Activated CD4-positive, alpha-beta memory T cell treated with anti-CD3 and anti-CD28 coated beads, Interleukin-2, amount 10 ng/mL, durations not matched to agents 7 days and 5 days (primary cell): ENCODE measurements at regions not wholly inside any gene's neighbourhood (a gene's known extent, or its start where the extent isn't known, plus 50 kb on each side); places are given as distances from the start of the nearest gene placed in this dataset.

ENCODE experiments used
- CTCF ChIA-PET: fragments of 350-600 bp; sonication (Branson Sonifier 250); formaldehyde crosslinking; loops from one replicate; lab custom pipeline; 2021; ENCODE audit warnings: antibody characterized with exemption, inconsistent platforms; lab: Charles Lee
- POLR2A ChIA-PET: fragments of 350-600 bp; sonication (Branson Sonifier 250); formaldehyde crosslinking; loops from one replicate; lab custom pipeline; 2021; ENCODE audit warnings: antibody characterized with exemption; lab: Charles Lee
- DNase-seq: peaks from one replicate; pipeline ENCODE4 v3.0.0-alpha.2; 2020
- H3K27ac Mint-ChIP-seq: one replicate; pipeline ENCODE4 v1.8.0; 2021; ENCODE audit warnings: mild to moderate bottlenecking, mixed read lengths
- H3K27me3 Mint-ChIP-seq: one replicate; pipeline ENCODE4 v1.8.0; 2021; ENCODE audit warnings: mixed read lengths
- H3K36me3 Mint-ChIP-seq: one replicate; pipeline ENCODE4 v1.8.0; 2021; ENCODE audit warnings: low read depth, mixed read lengths
- H3K4me1 Mint-ChIP-seq: one replicate; pipeline ENCODE4 v1.8.0; 2021; ENCODE audit warnings: mixed read lengths
- H3K4me3 Mint-ChIP-seq: one replicate; pipeline ENCODE4 v1.8.0; 2021; ENCODE audit warnings: mild to moderate bottlenecking, mixed read lengths
- H3K9me3 Mint-ChIP-seq: one replicate; pipeline ENCODE4 v1.8.0; 2021; ENCODE audit warnings: mixed read lengths

DNA sequence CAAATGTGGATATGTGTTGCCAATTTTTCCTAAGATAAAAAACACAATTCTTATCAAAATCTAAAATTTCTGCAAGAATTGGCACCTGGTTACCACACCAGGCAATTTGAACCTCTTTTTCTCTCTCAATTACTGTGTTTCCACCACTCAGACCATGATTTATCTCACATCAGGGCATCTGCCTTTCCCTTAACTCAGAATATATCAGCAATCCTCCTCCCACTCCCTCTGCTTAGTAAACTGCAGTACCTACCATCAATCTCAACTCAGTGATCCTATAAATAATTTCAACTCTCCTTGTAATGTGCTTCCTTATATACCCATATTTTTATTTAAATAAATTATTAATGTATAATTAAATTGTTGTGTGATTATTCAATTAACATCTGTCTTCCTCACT is 212.3 kb upstream of the PCDH15 start:
- H3K4me1 Mint-ChIP-seq = no peaks in the 10 kb centered on the region
- no peak overlapping the region for H3K27ac Mint-ChIP-seq
- no peaks in the 10 kb centered on the region for H3K36me3 Mint-ChIP-seq
- ChIA-PET CTCF (no interaction called here), POLR2A (no interaction called here)
- H3K4me3 Mint-ChIP-seq = no peak overlapping the region
- no peaks in the 10 kb centered on the region for H3K27me3 Mint-ChIP-seq
- DNase-seq = no peak
- H3K9me3 Mint-ChIP-seq = peaks cover 4% of the 10 kb centered on the region

GRCh38 chr10:55002420-55002819 is 201.4 kb upstream of the PCDH15 start:
- ChIA-PET POLR2A (no interaction called here), CTCF (no interaction called here)
- Mint-ChIP-seq H3K4me3 (no peak overlapping the region), H3K36me3 (no peaks in the 10 kb centered on the region), H3K4me1 (no peaks in the 10 kb centered on the region), H3K9me3 (peaks cover 5% of the 10 kb centered on the region), H3K27me3 (no peaks in the 10 kb centered on the region), H3K27ac (no peak overlapping the region)
- DNase-seq = no peak

- Mint-ChIP-seq H3K36me3 (no peaks in the 10 kb centered on the region), H3K9me3 (peaks cover 6% of the 10 kb centered on the region), H3K4me3 (no peak overlapping the region), H3K27me3 (no peaks in the 10 kb centered on the region), H3K4me1 (no peaks in the 10 kb centered on the region), H3K27ac (no peak overlapping the region)
- no peak for DNase-seq
- CTCF ChIA-PET = no interaction called here
- POLR2A ChIA-PET = no interaction called here
These were observed 200.4 kb upstream of the PCDH15 start for GRCh38 chr10:55001422-55001821.

GRCh38 chr10:54993148-54993547 is 192.1 kb upstream of the PCDH15 start:
- Mint-ChIP-seq H3K4me1 (no peaks in the 10 kb centered on the region), H3K4me3 (no peak overlapping the region), H3K36me3 (no peaks in the 10 kb centered on the region), H3K27ac (no peak overlapping the region), H3K9me3 (peaks cover 9% of the 10 kb centered on the region), H3K27me3 (no peaks in the 10 kb centered on the region)
- CTCF ChIA-PET = no interaction called here
- no peak for DNase-seq
- POLR2A ChIA-PET = no interaction called here

GRCh38 chr10:54985732-54986131 is 184.7 kb upstream of the PCDH15 start:
- Mint-ChIP-seq H3K4me3 (no peak overlapping the region), H3K9me3 (peaks cover 8% of the 10 kb centered on the region), H3K27me3 (no peaks in the 10 kb centered on the region), H3K4me1 (no peaks in the 10 kb centered on the region), H3K27ac (no peak overlapping the region), H3K36me3 (no peaks in the 10 kb centered on the region)
- no peak for DNase-seq
- ChIA-PET CTCF (no interaction called here), POLR2A (no interaction called here)

DNA sequence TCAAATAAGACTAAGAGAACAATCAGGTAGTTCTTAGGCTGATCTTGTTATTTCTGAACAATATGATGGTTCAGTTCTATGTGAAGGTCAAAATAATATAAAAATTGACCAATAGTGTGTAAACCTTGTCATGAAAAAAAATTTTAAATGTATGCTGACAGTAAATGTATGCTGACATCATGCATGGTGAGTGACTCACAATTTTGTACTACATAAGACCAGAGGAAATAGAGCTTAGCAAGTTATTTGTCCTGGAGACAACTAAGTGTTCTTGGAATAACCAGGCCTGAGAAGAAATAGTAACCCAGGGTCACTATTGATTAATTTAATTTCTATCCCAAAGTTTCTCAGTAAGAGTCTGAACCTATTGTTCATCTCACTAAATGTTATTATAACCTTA is 182.2 kb upstream of the PCDH15 start:
- peaks cover 6% of the 10 kb centered on the region for H3K9me3 Mint-ChIP-seq
- no peak for DNase-seq
- POLR2A ChIA-PET = no interaction called here

DNA sequence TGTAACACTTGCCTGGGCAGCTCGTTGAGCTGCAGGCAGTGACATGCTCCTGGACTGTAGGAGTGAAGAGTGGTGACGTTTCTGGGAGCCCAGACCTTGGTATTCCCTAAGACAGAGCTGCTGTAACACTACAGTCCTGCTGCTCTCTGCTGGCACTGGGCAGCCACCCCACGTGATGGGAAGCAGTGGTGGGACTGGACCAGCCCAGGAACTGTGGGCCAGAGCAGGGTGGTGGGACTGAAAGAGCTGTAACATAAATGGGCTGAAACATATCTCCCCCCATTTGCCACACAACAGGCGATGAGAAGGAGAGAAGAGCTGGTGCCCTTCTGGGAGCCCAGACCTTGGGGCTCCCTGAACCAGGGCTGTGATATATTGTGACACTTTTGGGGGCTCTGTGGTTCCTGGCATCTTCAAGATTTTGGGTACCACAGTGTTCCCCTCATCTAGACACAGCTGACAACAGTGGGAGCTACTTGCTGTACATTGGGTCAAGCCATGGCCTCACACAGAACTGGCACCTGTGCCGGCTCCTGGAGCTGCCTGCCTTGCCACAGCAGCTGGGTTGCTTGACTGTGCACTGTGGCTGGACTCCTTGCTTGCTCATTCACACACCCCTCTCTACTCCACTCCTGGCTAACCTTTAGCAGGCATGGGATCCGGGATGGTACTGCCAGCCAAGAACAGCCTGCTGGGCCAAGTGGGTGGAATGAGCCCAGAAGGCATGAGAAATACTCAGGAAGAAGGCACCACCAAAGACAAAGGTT is 161.3 kb upstream of the PCDH15 start:
- no peak overlapping the region for H3K27ac Mint-ChIP-seq
- no peak overlapping the region for H3K4me3 Mint-ChIP-seq
- peaks cover 8% of the 10 kb centered on the region for H3K9me3 Mint-ChIP-seq
- DNase-seq = no peak
- ChIA-PET POLR2A (no interaction called here), CTCF (no interaction called here)
- H3K27me3 Mint-ChIP-seq = no peaks in the 10 kb centered on the region
- no peaks in the 10 kb centered on the region for H3K4me1 Mint-ChIP-seq
- no peaks in the 10 kb centered on the region for H3K36me3 Mint-ChIP-seq

More for the DNA sequence above, 182.2 kb upstream of the PCDH15 start:
- CTCF ChIA-PET = no interaction called here
- no peaks in the 10 kb centered on the region for H3K27me3 Mint-ChIP-seq
- no peaks in the 10 kb centered on the region for H3K36me3 Mint-ChIP-seq
- H3K4me1 Mint-ChIP-seq = no peaks in the 10 kb centered on the region
- no peak overlapping the region for H3K27ac Mint-ChIP-seq
- no peak overlapping the region for H3K4me3 Mint-ChIP-seq

DNA sequence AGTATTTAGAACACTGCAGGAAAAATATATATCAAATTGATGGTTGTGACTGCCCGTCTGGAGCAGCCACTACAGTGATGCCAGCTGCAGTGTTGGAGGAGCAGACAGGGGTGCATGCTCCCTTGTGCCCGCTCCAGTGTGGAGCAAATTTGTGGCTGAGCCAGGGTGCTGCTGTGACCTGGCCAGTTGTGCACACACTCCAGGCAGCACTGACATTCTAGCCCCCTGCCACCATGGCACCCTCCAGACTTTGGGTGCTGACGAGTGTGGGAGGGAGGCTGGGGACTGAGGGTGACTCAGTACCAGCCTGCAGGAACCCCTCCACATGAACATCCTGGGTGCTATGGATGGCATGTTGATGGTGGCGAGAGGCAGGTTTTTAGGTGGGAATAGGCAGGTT is 160.0 kb upstream of the PCDH15 start:
- no peaks in the 10 kb centered on the region for H3K27me3 Mint-ChIP-seq
- no peak overlapping the region for H3K27ac Mint-ChIP-seq
- H3K4me3 Mint-ChIP-seq = no peak overlapping the region
- CTCF ChIA-PET = no interaction called here
- H3K36me3 Mint-ChIP-seq = no peaks in the 10 kb centered on the region
- H3K9me3 Mint-ChIP-seq = peaks cover 8% of the 10 kb centered on the region
- DNase-seq = no peak
- no peaks in the 10 kb centered on the region for H3K4me1 Mint-ChIP-seq
- POLR2A ChIA-PET = no interaction called here

DNA sequence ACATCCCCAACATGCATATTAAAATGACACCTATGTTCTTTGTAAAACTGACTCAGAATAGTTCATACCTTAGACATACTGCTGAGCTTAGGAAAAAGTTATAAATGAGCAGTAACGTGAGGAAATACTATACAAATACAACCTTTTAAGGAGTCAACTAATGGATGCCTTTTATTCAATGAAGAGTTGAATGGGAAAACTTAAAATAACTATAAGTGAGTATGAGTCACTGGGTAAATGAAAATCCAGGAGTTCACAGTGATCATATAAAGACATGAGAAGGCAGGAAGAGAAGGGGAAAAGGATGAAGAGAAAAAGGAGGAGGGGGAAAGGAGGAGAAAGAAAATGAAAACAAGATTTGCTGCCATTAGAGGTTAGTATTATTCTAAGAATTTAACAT is 157.8 kb upstream of the PCDH15 start:
- ChIA-PET CTCF (no interaction called here), POLR2A (no interaction called here)
- Mint-ChIP-seq H3K4me1 (no peaks in the 10 kb centered on the region), H3K27me3 (no peaks in the 10 kb centered on the region), H3K36me3 (no peaks in the 10 kb centered on the region), H3K27ac (no peak overlapping the region), H3K4me3 (no peak overlapping the region), H3K9me3 (peaks cover 6% of the 10 kb centered on the region)
- DNase-seq = no peak

DNA sequence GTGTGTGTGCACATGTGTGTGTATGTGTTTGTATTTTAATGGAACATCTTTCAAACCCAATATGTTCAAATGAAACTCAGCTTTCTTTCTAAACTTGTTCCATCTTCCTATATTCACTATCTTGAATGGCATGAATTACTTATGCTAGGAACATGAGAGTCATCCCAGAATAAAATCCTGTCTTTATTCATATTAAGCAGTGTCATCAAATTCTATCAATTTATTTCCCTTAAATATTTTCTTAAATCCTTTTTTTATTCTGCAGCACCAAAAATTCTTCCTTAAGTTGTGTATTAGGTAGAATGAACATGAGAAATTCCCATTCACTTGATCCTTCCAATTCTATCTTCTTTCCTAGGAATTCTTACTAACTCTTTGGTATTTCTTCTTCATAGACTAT is 146.6 kb upstream of the PCDH15 start:
- H3K4me3 Mint-ChIP-seq = no peak overlapping the region
- ChIA-PET CTCF (no interaction called here), POLR2A (no interaction called here)
- H3K9me3 Mint-ChIP-seq = peaks cover 6% of the 10 kb centered on the region
- H3K36me3 Mint-ChIP-seq = no peaks in the 10 kb centered on the region
- H3K27me3 Mint-ChIP-seq = no peaks in the 10 kb centered on the region
- H3K27ac Mint-ChIP-seq = no peak overlapping the region
- DNase-seq = no peak
- H3K4me1 Mint-ChIP-seq = no peaks in the 10 kb centered on the region

- ChIA-PET CTCF (no interaction called here), POLR2A (no interaction called here)
- Mint-ChIP-seq H3K27me3 (no peaks in the 10 kb centered on the region), H3K27ac (no peak overlapping the region), H3K4me3 (no peak overlapping the region), H3K9me3 (no peaks in the 10 kb centered on the region), H3K36me3 (no peaks in the 10 kb centered on the region), H3K4me1 (no peaks in the 10 kb centered on the region)
- no peak for DNase-seq
These were observed 139.4 kb upstream of the PCDH15 start for GRCh38 chr10:54940418-54940817.

DNA sequence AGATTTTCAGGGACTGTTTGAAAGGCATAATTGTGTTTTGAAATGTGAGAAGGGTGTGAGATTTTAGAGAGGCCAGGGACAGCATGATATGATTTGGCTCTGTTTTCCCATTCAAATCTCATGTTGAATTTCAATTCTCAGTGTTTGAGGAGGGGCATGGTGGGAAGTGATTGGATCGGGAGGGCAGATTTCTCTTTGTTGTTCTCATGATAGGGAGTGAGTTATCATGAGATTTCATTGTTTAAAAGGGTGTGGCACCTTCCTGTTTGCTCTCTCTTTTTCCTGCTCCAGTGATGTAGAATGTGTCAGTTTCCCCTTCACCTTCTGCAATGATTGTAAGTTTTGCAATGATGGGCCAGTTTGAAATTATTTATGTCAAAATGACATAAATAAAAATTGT is 113.0 kb upstream of the PCDH15 start:
- Mint-ChIP-seq H3K36me3 (no peaks in the 10 kb centered on the region), H3K4me3 (no peak overlapping the region), H3K4me1 (no peaks in the 10 kb centered on the region), H3K27ac (no peak overlapping the region), H3K27me3 (no peaks in the 10 kb centered on the region), H3K9me3 (peaks cover 9% of the 10 kb centered on the region)
- ChIA-PET POLR2A (no interaction called here), CTCF (no interaction called here)
- DNase-seq = no peak

- H3K27me3 Mint-ChIP-seq = no peaks in the 10 kb centered on the region
- DNase-seq = no peak
- no peaks in the 10 kb centered on the region for H3K36me3 Mint-ChIP-seq
- ChIA-PET CTCF (no interaction called here), POLR2A (no interaction called here)
- no peak overlapping the region for H3K27ac Mint-ChIP-seq
- no peaks in the 10 kb centered on the region for H3K4me1 Mint-ChIP-seq
- no peak overlapping the region for H3K4me3 Mint-ChIP-seq
- H3K9me3 Mint-ChIP-seq = peaks cover 9% of the 10 kb centered on the region
These were observed 108.1 kb upstream of the PCDH15 start for GRCh38 chr10:54909165-54909564.

- H3K4me1 Mint-ChIP-seq = no peaks in the 10 kb centered on the region
- CTCF ChIA-PET = no interaction called here
- no peak overlapping the region for H3K27ac Mint-ChIP-seq
- H3K4me3 Mint-ChIP-seq = no peak overlapping the region
- POLR2A ChIA-PET = no interaction called here
- no peaks in the 10 kb centered on the region for H3K36me3 Mint-ChIP-seq
- DNase-seq = no peak
- peaks cover 9% of the 10 kb centered on the region for H3K9me3 Mint-ChIP-seq
- H3K27me3 Mint-ChIP-seq = no peaks in the 10 kb centered on the region
These were observed 107.0 kb upstream of the PCDH15 start for GRCh38 chr10:54908019-54908418.
